ENCODE measurements at regions not wholly inside any gene's neighbourhood (a gene's known extent, or its start where the extent isn't known, plus 50 kb on each side); places are given as distances from the start of the nearest gene placed in this dataset.

DNA sequence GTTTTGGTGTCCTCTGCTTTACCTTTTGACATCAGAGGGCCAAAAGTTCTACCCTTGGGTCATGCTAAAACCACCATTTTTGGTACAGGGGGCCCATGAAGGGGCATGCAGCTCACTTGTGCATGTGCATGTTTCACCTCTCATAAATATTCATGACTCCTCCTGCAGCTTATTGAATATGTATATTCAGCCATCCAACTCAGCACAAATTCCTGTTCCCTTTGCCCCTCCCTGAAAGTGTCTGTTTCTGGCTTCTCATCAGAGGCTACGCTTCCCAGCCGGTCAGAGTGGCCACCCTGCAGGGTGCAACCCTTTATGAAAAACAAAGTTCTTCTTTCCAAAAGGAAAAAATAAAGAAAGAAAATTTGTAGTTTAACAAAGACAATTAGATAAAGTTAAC, 82.3 kb upstream of the UQCRFS1 start:
- TF ChIP-seq EZH2phosphoT487 (IDR thresholded peaks at IDR 0.05; ENCODE audit: borderline replicate concordance, low read depth, low read length): no peak
- TF ChIP-seq, protein P1, sequence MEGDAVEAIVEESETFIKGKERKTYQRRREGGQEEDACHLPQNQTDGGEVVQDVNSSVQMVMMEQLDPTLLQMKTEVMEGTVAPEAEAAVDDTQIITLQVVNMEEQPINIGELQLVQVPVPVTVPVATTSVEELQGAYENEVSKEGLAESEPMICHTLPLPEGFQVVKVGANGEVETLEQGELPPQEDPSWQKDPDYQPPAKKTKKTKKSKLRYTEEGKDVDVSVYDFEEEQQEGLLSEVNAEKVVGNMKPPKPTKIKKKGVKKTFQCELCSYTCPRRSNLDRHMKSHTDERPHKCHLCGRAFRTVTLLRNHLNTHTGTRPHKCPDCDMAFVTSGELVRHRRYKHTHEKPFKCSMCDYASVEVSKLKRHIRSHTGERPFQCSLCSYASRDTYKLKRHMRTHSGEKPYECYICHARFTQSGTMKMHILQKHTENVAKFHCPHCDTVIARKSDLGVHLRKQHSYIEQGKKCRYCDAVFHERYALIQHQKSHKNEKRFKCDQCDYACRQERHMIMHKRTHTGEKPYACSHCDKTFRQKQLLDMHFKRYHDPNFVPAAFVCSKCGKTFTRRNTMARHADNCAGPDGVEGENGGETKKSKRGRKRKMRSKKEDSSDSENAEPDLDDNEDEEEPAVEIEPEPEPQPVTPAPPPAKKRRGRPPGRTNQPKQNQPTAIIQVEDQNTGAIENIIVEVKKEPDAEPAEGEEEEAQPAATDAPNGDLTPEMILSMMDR (conservative IDR thresholded peaks at IDR 0.05; ENCODE audit: low read length): no peak
